Suprapubic skin (tissue), 3 donors: ENCODE measurements at regions not wholly inside any gene's neighbourhood (a gene's known extent, or its start where the extent isn't known, plus 50 kb on each side); places are given as distances from the start of the nearest gene placed in this dataset.

ENCODE experiments used
- EP300 ChIP-seq: sonication (generic); formaldehyde crosslinking; IDR thresholded peaks from one replicate; pipeline ENCODE4 v1.6.1; 2017; ENCODE audit warnings: antibody characterized with exemption
- POLR2A ChIP-seq, 2 donors: fragments of 450-650 bp; IDR thresholded peaks; one replicate each; pipeline ENCODE4 v1.6.1; 2017; ENCODE audit warnings: antibody characterized with exemption in 2 of 2, mild to moderate bottlenecking in 2 of 2, moderate library complexity in 2 of 2
- TF ChIP-seq, protein P1 (sequence below), 2 donors: fragments of 200-600 bp in 1 of 2; fragments of 450-650 bp in 1 of 2; sonication (generic) in 1 of 2; IDR thresholded peaks; one replicate each; pipeline ENCODE4 v1.5.1; 2016 to 2019; ENCODE audit warnings: antibody characterized with exemption in 2 of 2, mild to moderate bottlenecking in 1 of 2, moderate library complexity in 1 of 2

DNA sequence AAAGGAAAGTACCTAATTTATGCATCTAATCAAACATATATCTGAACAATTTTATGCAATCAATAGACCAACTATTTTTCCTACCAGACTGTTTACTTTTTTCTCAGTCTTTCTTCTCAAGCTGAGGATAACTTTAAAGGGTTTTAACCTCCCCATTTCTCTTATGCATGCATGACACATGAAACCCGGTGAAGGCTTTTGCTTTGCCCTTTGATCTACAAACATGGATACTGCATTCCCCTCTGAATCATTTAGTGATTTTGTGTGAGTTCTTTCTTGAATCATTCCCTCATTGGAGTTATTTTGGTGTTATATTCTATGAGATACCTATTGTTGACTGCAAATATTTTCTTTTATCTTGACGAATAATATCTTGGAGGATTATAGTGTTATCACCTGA lies 931.9 kb upstream of the CNTNAP5 start:
- TF ChIP-seq, protein P1, sequence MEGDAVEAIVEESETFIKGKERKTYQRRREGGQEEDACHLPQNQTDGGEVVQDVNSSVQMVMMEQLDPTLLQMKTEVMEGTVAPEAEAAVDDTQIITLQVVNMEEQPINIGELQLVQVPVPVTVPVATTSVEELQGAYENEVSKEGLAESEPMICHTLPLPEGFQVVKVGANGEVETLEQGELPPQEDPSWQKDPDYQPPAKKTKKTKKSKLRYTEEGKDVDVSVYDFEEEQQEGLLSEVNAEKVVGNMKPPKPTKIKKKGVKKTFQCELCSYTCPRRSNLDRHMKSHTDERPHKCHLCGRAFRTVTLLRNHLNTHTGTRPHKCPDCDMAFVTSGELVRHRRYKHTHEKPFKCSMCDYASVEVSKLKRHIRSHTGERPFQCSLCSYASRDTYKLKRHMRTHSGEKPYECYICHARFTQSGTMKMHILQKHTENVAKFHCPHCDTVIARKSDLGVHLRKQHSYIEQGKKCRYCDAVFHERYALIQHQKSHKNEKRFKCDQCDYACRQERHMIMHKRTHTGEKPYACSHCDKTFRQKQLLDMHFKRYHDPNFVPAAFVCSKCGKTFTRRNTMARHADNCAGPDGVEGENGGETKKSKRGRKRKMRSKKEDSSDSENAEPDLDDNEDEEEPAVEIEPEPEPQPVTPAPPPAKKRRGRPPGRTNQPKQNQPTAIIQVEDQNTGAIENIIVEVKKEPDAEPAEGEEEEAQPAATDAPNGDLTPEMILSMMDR (IDR thresholded peaks at IDR 0.05), result no peak
- TF ChIP-seq EP300, result no peak
- no peak for TF ChIP-seq POLR2A (IDR thresholded peaks at IDR 0.05)
